ENCODE measurements at regions not wholly inside any gene's neighbourhood (a gene's known extent, or its start where the extent isn't known, plus 50 kb on each side); places are given as distances from the start of the nearest gene placed in this dataset.
A peak's percentile ranks its signal among the peaks of the same experiment; 100 is the strongest.

- H3K27ac ChIP-seq (ENCODE audit: insufficient read length, low read depth, low read length): peak overlapping the region; percentile 32
- no peaks in the 10 kb centered on the region for H3K27me3 ChIP-seq (ENCODE audit: insufficient read depth, low read length)
- no peak overlapping the region for H3K27ac Mint-ChIP-seq
- H3K18ac ChIP-seq (ENCODE audit: insufficient read length, low read depth, low read length): no peak overlapping the region
- DNase-seq: no peak
- H2BK120ac ChIP-seq (ENCODE audit: low read depth, low read length, poor library complexity, severe bottlenecking): no peak overlapping the region
- H2BK15ac ChIP-seq (ENCODE audit: low read depth, low read length): no peak overlapping the region
- no peaks in the 10 kb centered on the region for H3K79me1 ChIP-seq (ENCODE audit: insufficient read depth, low read depth, low read length, poor library complexity, severe bottlenecking)
- H3K14ac ChIP-seq (ENCODE audit: insufficient read depth, low read length): no peak overlapping the region
- H3K79me2 ChIP-seq (ENCODE audit: insufficient read depth, low read length): no peaks in the 10 kb centered on the region
- H3T11ph ChIP-seq (ENCODE audit: low read length): no peak overlapping the region
- no peak overlapping the region for H3K4me3 Mint-ChIP-seq
- no peak overlapping the region for H2BK20ac ChIP-seq (ENCODE audit: low read depth, low read length, poor library complexity, severe bottlenecking)
- no peak overlapping the region for H3K56ac ChIP-seq (ENCODE audit: insufficient read length, low read depth, low read length)
- peaks cover 11 to 14% of the 10 kb centered on the region in 2 experiments; a peak in 3 of 4 replicates for H3K4me1 Mint-ChIP-seq
- H3K9ac ChIP-seq (ENCODE audit: extremely low read depth, insufficient read length, low read length): no peak overlapping the region
- H2AK5ac ChIP-seq (ENCODE audit: insufficient read length, low read length): no peak overlapping the region
- peak overlapping the region; percentile 32 for H2AFZ ChIP-seq (ENCODE audit: low read length)
- H3K4me1 ChIP-seq (ENCODE audit: insufficient read depth, low read length): no peaks in the 10 kb centered on the region; the same call in 1 of the 2 replicates
- H3K4ac ChIP-seq (ENCODE audit: low read depth, low read length): no peak overlapping the region
- TF ChIP-seq CTCF (conservative IDR thresholded peaks at IDR 0.05): no peak
- no peaks in the 10 kb centered on the region for H3K36me3 Mint-ChIP-seq (ENCODE audit: insufficient read depth in 1 of 3, low read depth in 3 of 3)
- no CpG with 5 or more reads among the region's 6 CpGs for WGBS (ENCODE audit: extremely low coverage, insufficient read length, low lambda C conversion rate)
- H4K20me1 ChIP-seq (ENCODE audit: control insufficient read depth, insufficient read depth, insufficient read length): no peaks in the 10 kb centered on the region
- no peaks in the 10 kb centered on the region for H3K9me3 Mint-ChIP-seq
- no peak overlapping the region for H4K5ac ChIP-seq (ENCODE audit: insufficient read length, low read depth, low read length)
- no peaks in the 10 kb centered on the region for H3K9me3 ChIP-seq (ENCODE audit: control insufficient read depth, low read depth, low read length)
- H4K91ac ChIP-seq (ENCODE audit: insufficient read length, low read depth, low read length): no peak overlapping the region
- H4K8ac ChIP-seq (replicated peaks; ENCODE audit: insufficient read length, low read depth, low read length): no peak overlapping the region
- H2BK12ac ChIP-seq (ENCODE audit: insufficient read length, low read depth, low read length): no peak overlapping the region
- no peak overlapping the region for H3K4me2 ChIP-seq (ENCODE audit: insufficient read depth, insufficient read length, low read length)
- no peaks in the 10 kb centered on the region for H3K23me2 ChIP-seq (ENCODE audit: insufficient read length, low read depth, low read length, poor library complexity, severe bottlenecking)
- no peak overlapping the region for H3K23ac ChIP-seq (ENCODE audit: insufficient read length, low read depth, low read length)
- H3K27me3 Mint-ChIP-seq (ENCODE audit: low read depth): no peaks in the 10 kb centered on the region
- H2BK5ac ChIP-seq (ENCODE audit: insufficient read length, low read length): no peak overlapping the region
Observed at GRCh38 chr18:51361130-51361860, 163.8 kb upstream of the MEX3C start.
